K562 (cell line): ENCODE measurements at regions not wholly inside any gene's neighbourhood (a gene's known extent, or its start where the extent isn't known, plus 50 kb on each side); places are given as distances from the start of the nearest gene placed in this dataset.

Experiments
- ARHGAP35 ChIP-seq: fragments of 450-650 bp; IDR thresholded peaks from 2 replicates; pipeline ENCODE4 v1.6.1; 2018; ENCODE audit not compliant: partially characterized antibody
- DPF2 ChIP-seq: fragments of 450-650 bp; IDR thresholded peaks from 2 replicates; pipeline ENCODE4 v1.6.1; 2016
- GABPA ChIP-seq: fragments of 200-800 bp; sonication (Bioruptor generic); conservative IDR thresholded peaks from 2 replicates; pipeline ENCODE4 v1.6.1; 2016; ENCODE audit warnings: low read depth, missing genetic modification characterization, missing compliant biosample characterization
- GTF2E2 ChIP-seq: fragments of 200-800 bp; sonication (Bioruptor generic); IDR thresholded peaks from 2 replicates; pipeline ENCODE4 v1.6.1; 2016; ENCODE audit warnings: missing genetic modification characterization, missing compliant biosample characterization
- HDAC3 ChIP-seq: fragments of 450-650 bp; IDR thresholded peaks from 2 replicates; pipeline ENCODE4 v1.6.1; 2018; ENCODE audit warnings: borderline replicate concordance, mild to moderate bottlenecking, moderate library complexity; ENCODE audit not compliant: partially characterized antibody
- HES1 ChIP-seq: fragments of 450-650 bp; IDR thresholded peaks from 2 replicates; pipeline ENCODE4 v1.6.1; 2016; ENCODE audit warnings: low read depth, mild to moderate bottlenecking, moderate library complexity
- HEY1 ChIP-seq: fragments of 250-450 bp; sonication (Bioruptor Pico); IDR thresholded peaks from 2 replicates; pipeline ENCODE4 v1.5.0; 2020; ENCODE audit warnings: mild to moderate bottlenecking, moderate library complexity, borderline replicate concordance
- MEF2A ChIP-seq: IDR thresholded peaks from 2 replicates; pipeline ENCODE4 v1.6.1; 2011; ENCODE audit warnings: low read depth, mild to moderate bottlenecking, low read length, moderate library complexity; ENCODE audit not compliant: control insufficient read depth
- NCOA2 ChIP-seq, 2 experiments: fragments of 450-650 bp; IDR thresholded peaks; 2 replicates each; pipeline ENCODE4 v1.6.1; 2018; ENCODE audit warnings: mild to moderate bottlenecking in 2 of 2, moderate library complexity in 1 of 2; ENCODE audit not compliant: partially characterized antibody in 2 of 2
- PHB2 ChIP-seq: fragments of 450-650 bp; IDR thresholded peaks from 2 replicates; pipeline ENCODE4 v1.6.1; 2017; ENCODE audit warnings: low read depth
- RAD51 ChIP-seq: fragments of 450-650 bp; IDR thresholded peaks from 2 replicates; pipeline ENCODE4 v1.7.1; 2016; ENCODE audit warnings: low read depth, mild to moderate bottlenecking, borderline replicate concordance
- SMARCE1 ChIP-seq: fragments of 450-650 bp; IDR thresholded peaks from 2 replicates; pipeline ENCODE4 v1.7.1; 2016; ENCODE audit warnings: mild to moderate bottlenecking
- TBL1XR1 ChIP-seq, 2 experiments: IDR thresholded peaks; 2 replicates each; pipeline ENCODE4 v1.6.1; 2012; ENCODE audit warnings: improper control_type of control experiment in 2 of 2, low read length in 2 of 2, mild to moderate bottlenecking in 1 of 2
- ZBTB17 ChIP-seq: fragments of 450-650 bp; formaldehyde crosslinking; IDR thresholded peaks from 2 replicates; pipeline ENCODE4 v1.4.0; 2020; ENCODE audit warnings: mild to moderate bottlenecking
- ZFP1 ChIP-seq: fragments of 450-650 bp; formaldehyde crosslinking; IDR thresholded peaks from 2 replicates; pipeline ENCODE4 v1.4.0; 2020; ENCODE audit warnings: mild to moderate bottlenecking, mixed read lengths
- ZNF24 ChIP-seq: fragments of 450-650 bp; IDR thresholded peaks from 2 replicates; pipeline ENCODE4 v1.6.1; 2016
- ZNF384 ChIP-seq: IDR thresholded peaks from 2 replicates; pipeline ENCODE4 v1.6.1; 2012; ENCODE audit warnings: low read depth, low read length, improper control_type of control experiment
- ZNF592 ChIP-seq: fragments of 450-650 bp; IDR thresholded peaks from 2 replicates; pipeline ENCODE4 v1.6.1; 2017; ENCODE audit warnings: antibody characterized with exemption, mild to moderate bottlenecking
- ZNF764 ChIP-seq: fragments of 250-450 bp; sonication (Bioruptor Pico); IDR thresholded peaks from 2 replicates; pipeline ENCODE4 v1.4.0; 2020; ENCODE audit warnings: low read depth, mild to moderate bottlenecking, moderate library complexity
- ZNF785 ChIP-seq: fragments of 250-450 bp; sonication (Bioruptor Pico); IDR thresholded peaks from 2 replicates; pipeline ENCODE4 v1.4.0; 2020; ENCODE audit warnings: mild to moderate bottlenecking
- ZNF79 ChIP-seq: fragments of 250-450 bp; sonication (Bioruptor Pico); IDR thresholded peaks from 2 replicates; pipeline ENCODE4 v1.4.0; 2020; ENCODE audit warnings: low read depth, mild to moderate bottlenecking, moderate library complexity
- ZSCAN29 ChIP-seq: fragments of 450-650 bp; IDR thresholded peaks from 2 replicates; pipeline ENCODE4 v1.6.1; 2017
- TF ChIP-seq, protein P1 (sequence below): IDR thresholded peaks from 2 replicates; pipeline ENCODE4 v1.6.1; 2011; ENCODE audit warnings: borderline replicate concordance, low read depth, mild to moderate bottlenecking, moderate library complexity, low read length; ENCODE audit not compliant: insufficient read depth, poor library complexity, severe bottlenecking

- TF ChIP-seq PHB2 (peak; percentile 99), TBL1XR1 (IDR thresholded peaks at IDR 0.05; ENCODE audit: low read length in 2 of 2) (peak; percentile 90 to 100), ZBTB17 (peak; percentile 79), RAD51 (peak; percentile 69; the same call in 1 of the 2 replicates), ZNF24 (peak; percentile 86), NCOA2 (IDR thresholded peaks at IDR 0.05; ENCODE audit: partially characterized antibody in 2 of 2) (peak; percentile 93 to 95), ZFP1 (CRISPR knock-in tag) (no peak), GTF2E2 (tag) (peak; percentile 92), MEF2A (peak; percentile 100), HES1 (peak; percentile 94), ARHGAP35 (peak; percentile 50), ZNF764 (CRISPR knock-in tag) (no peak), HDAC3 (peak; percentile 99), ZNF384 (peak; percentile 73), ZNF79 (CRISPR knock-in tag) (peak; percentile 48; the same call in 1 of the 2 replicates), DPF2 (peak; percentile 100), SMARCE1 (peak; percentile 100), HEY1 (CRISPR knock-in tag) (peak; percentile 89; the same call in 1 of the 2 replicates), GABPA (peak; percentile 58), ZSCAN29 (no peak), ZNF592 (peak; percentile 84), ZNF785 (no peak)
- TF ChIP-seq, protein P1, sequence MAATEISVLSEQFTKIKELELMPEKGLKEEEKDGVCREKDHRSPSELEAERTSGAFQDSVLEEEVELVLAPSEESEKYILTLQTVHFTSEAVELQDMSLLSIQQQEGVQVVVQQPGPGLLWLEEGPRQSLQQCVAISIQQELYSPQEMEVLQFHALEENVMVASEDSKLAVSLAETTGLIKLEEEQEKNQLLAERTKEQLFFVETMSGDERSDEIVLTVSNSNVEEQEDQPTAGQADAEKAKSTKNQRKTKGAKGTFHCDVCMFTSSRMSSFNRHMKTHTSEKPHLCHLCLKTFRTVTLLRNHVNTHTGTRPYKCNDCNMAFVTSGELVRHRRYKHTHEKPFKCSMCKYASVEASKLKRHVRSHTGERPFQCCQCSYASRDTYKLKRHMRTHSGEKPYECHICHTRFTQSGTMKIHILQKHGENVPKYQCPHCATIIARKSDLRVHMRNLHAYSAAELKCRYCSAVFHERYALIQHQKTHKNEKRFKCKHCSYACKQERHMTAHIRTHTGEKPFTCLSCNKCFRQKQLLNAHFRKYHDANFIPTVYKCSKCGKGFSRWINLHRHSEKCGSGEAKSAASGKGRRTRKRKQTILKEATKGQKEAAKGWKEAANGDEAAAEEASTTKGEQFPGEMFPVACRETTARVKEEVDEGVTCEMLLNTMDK: no peak
Observed at GRCh38 chr6:51049983-51050877, 231.6 kb downstream of the TFAP2B start (continued).
